OCI-LY1 (cell line): ENCODE measurements at regions not wholly inside any gene's neighbourhood (a gene's known extent, or its start where the extent isn't known, plus 50 kb on each side); places are given as distances from the start of the nearest gene placed in this dataset.

Experiments
- H2AFZ ChIP-seq: fragments of 200-600 bp; sonication (generic), shearing (Covaris generic); 2 replicates; pipeline ENCODE4 v1.6.0; 2014; ENCODE audit warnings: antibody characterized with exemption, mild to moderate bottlenecking, low read length
- H3F3A ChIP-seq: fragments of 200-600 bp; sonication (generic), shearing (Covaris generic); 2 replicates; pipeline ENCODE4 v1.6.0; 2014; ENCODE audit warnings: mild to moderate bottlenecking, antibody characterized with exemption, low read length, moderate library complexity; ENCODE audit not compliant: insufficient read depth
- H3K27ac ChIP-seq: fragments of 200-600 bp; sonication (generic); 2 replicates; pipeline ENCODE4 v1.5.1; 2014; ENCODE audit warnings: low read length, mixed run types, mild to moderate bottlenecking, low read depth; ENCODE audit not compliant: poor library complexity, severe bottlenecking
- H3K27me3 ChIP-seq: fragments of 200-600 bp; sonication (generic); 2 replicates; pipeline ENCODE4 v1.6.0; 2014; ENCODE audit warnings: antibody characterized with exemption, mild to moderate bottlenecking, low read length, moderate library complexity; ENCODE audit not compliant: insufficient read depth
- H3K36me3 ChIP-seq: fragments of 200-600 bp; sonication (generic); 2 replicates; pipeline ENCODE4 v1.6.1; 2014; ENCODE audit warnings: mild to moderate bottlenecking, antibody characterized with exemption, low read length, moderate library complexity, mixed read lengths; ENCODE audit not compliant: insufficient read depth
- H3K4me1 ChIP-seq: fragments of 200-600 bp; sonication (generic); 2 replicates; pipeline ENCODE4 v1.5.1; 2014; ENCODE audit warnings: mild to moderate bottlenecking, low read length, moderate library complexity; ENCODE audit not compliant: insufficient read depth, severe bottlenecking
- H3K4me2 ChIP-seq: fragments of 200-600 bp; sonication (generic), shearing (Covaris generic); 2 replicates; pipeline ENCODE4 v1.6.1; 2014; ENCODE audit warnings: low read length
- H3K4me3 ChIP-seq: fragments of 200-600 bp; sonication (generic); 2 replicates; pipeline ENCODE4 v1.5.1; 2014; ENCODE audit warnings: low read length, low read depth, mild to moderate bottlenecking, mixed read lengths; ENCODE audit not compliant: poor library complexity, severe bottlenecking
- H3K79me2 ChIP-seq: fragments of 200-600 bp; shearing (Covaris generic); 2 replicates; pipeline ENCODE4 v1.6.1; 2016; ENCODE audit warnings: mixed run types, low read length, mixed read lengths; ENCODE audit not compliant: insufficient read depth
- H3K9ac ChIP-seq: fragments of 200-600 bp; sonication (generic), shearing (Covaris generic); 2 replicates; pipeline ENCODE4 v1.6.1; 2014; ENCODE audit warnings: mild to moderate bottlenecking, low read length, mixed read lengths
- H3K9me2 ChIP-seq: fragments of 200-600 bp; sonication (generic), shearing (Covaris generic); 2 replicates; pipeline ENCODE4 v1.6.1; 2014; ENCODE audit warnings: low read depth, mild to moderate bottlenecking, low read length, mixed read lengths
- H3K9me3 ChIP-seq: fragments of 200-600 bp; shearing (Covaris generic); 2 replicates; pipeline ENCODE4 v1.6.1; 2014; ENCODE audit warnings: low read length, mixed read lengths
- H4K20me1 ChIP-seq: fragments of 200-600 bp; sonication (generic), shearing (Covaris generic); 2 replicates; pipeline ENCODE4 v1.6.0; 2016; ENCODE audit warnings: mild to moderate bottlenecking, low read length; ENCODE audit not compliant: insufficient read depth
- CTCF ChIP-seq: fragments of 200-600 bp; sonication (generic), shearing (Covaris generic); IDR thresholded peaks from 2 replicates; pipeline ENCODE4 v1.5.1; 2017; ENCODE audit warnings: mild to moderate bottlenecking, antibody characterized with exemption, low read length, moderate library complexity, mixed read lengths
- EZH2 ChIP-seq: fragments of 200-600 bp; sonication (generic), shearing (Covaris generic); IDR thresholded peaks from 2 replicates; pipeline ENCODE4 v1.8.0; 2017; ENCODE audit warnings: borderline replicate concordance, mixed run types, mild to moderate bottlenecking, antibody characterized with exemption, low read length, moderate library complexity, mixed read lengths

- no peaks in the 10 kb centered on the region for H3K9me2 ChIP-seq
- no peak overlapping the region for H3K27ac ChIP-seq
- H4K20me1 ChIP-seq: no peaks in the 10 kb centered on the region
- no peaks in the 10 kb centered on the region for H3K9me3 ChIP-seq
- H3K9ac ChIP-seq: no peak overlapping the region
- no peak overlapping the region for H2AFZ ChIP-seq
- H3K79me2 ChIP-seq: no peaks in the 10 kb centered on the region
- H3K36me3 ChIP-seq: no peaks in the 10 kb centered on the region
- TF ChIP-seq EZH2 (no peak), CTCF (no peak)
- H3F3A ChIP-seq: no peaks in the 10 kb centered on the region
- H3K4me1 ChIP-seq: no peaks in the 10 kb centered on the region
- H3K4me2 ChIP-seq: no peak overlapping the region
- H3K27me3 ChIP-seq: no peaks in the 10 kb centered on the region
- H3K4me3 ChIP-seq: no peak overlapping the region
Measured at GRCh38 chr18:72940986-72941385, 73.2 kb upstream of the NETO1 start.

GRCh38 chr18:72940509-72940908 is 72.7 kb upstream of the NETO1 start:
- Histone ChIP-seq H3K27me3 (no peaks in the 10 kb centered on the region), H2AFZ (no peak overlapping the region), H3K36me3 (no peaks in the 10 kb centered on the region), H3K79me2 (no peaks in the 10 kb centered on the region), H4K20me1 (no peaks in the 10 kb centered on the region), H3F3A (no peaks in the 10 kb centered on the region), H3K27ac (no peak overlapping the region), H3K4me3 (no peak overlapping the region), H3K4me2 (no peak overlapping the region), H3K9me3 (no peaks in the 10 kb centered on the region), H3K4me1 (no peaks in the 10 kb centered on the region), H3K9ac (no peak overlapping the region), H3K9me2 (no peaks in the 10 kb centered on the region)
- TF ChIP-seq EZH2 (no peak), CTCF (no peak)

- Histone ChIP-seq H3K27me3 (no peaks in the 10 kb centered on the region), H3K4me1 (no peaks in the 10 kb centered on the region), H3K9ac (no peak overlapping the region), H3K4me2 (no peak overlapping the region), H3K9me3 (no peaks in the 10 kb centered on the region), H3K4me3 (no peak overlapping the region), H3K79me2 (no peaks in the 10 kb centered on the region), H4K20me1 (no peaks in the 10 kb centered on the region), H3K36me3 (no peaks in the 10 kb centered on the region), H3K27ac (no peak overlapping the region), H3F3A (no peaks in the 10 kb centered on the region), H3K9me2 (no peaks in the 10 kb centered on the region), H2AFZ (no peak overlapping the region)
- TF ChIP-seq EZH2 (no peak), CTCF (no peak)
Measured at GRCh38 chr18:72935744-72936143, 68.0 kb upstream of the NETO1 start.
